ENCODE measurements at regions not wholly inside any gene's neighbourhood (a gene's known extent, or its start where the extent isn't known, plus 50 kb on each side); places are given as distances from the start of the nearest gene placed in this dataset.

- no peak for DNase-seq (ENCODE audit: low read depth)
- TF ChIP-seq POLR2A (IDR thresholded peaks at IDR 0.05; ENCODE audit: extremely low read depth, insufficient read length) (no peak), MYC (IDR thresholded peaks at IDR 0.05; ENCODE audit: low read depth, low read length) (no peak), CTCF (IDR thresholded peaks at IDR 0.05; ENCODE audit: low read depth, low read length) (no peak)
- TF ChIP-seq, protein P1, sequence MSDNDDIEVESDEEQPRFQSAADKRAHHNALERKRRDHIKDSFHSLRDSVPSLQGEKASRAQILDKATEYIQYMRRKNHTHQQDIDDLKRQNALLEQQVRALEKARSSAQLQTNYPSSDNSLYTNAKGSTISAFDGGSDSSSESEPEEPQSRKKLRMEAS (IDR thresholded peaks at IDR 0.05; ENCODE audit: low read depth, low read length): no peak
- H3K4me3 ChIP-seq (ENCODE audit: low read depth, low read length): no peak overlapping the region
Observed at GRCh38 chr16:35543486-35543885, 2084.1 kb downstream of the TP53TG3F start.

GRCh38 chr16:35552763-35553162 lies 2093.4 kb downstream of the TP53TG3F start:
- no peak overlapping the region for H3K4me3 ChIP-seq (ENCODE audit: low read depth, low read length)
- TF ChIP-seq CTCF (IDR thresholded peaks at IDR 0.05; ENCODE audit: low read depth, low read length) (no peak), POLR2A (IDR thresholded peaks at IDR 0.05; ENCODE audit: extremely low read depth, insufficient read length) (no peak), MYC (IDR thresholded peaks at IDR 0.05; ENCODE audit: low read depth, low read length) (no peak)
- TF ChIP-seq, protein P1 (IDR thresholded peaks at IDR 0.05; ENCODE audit: low read depth, low read length): no peak
- no peak for DNase-seq (ENCODE audit: low read depth)

DNA sequence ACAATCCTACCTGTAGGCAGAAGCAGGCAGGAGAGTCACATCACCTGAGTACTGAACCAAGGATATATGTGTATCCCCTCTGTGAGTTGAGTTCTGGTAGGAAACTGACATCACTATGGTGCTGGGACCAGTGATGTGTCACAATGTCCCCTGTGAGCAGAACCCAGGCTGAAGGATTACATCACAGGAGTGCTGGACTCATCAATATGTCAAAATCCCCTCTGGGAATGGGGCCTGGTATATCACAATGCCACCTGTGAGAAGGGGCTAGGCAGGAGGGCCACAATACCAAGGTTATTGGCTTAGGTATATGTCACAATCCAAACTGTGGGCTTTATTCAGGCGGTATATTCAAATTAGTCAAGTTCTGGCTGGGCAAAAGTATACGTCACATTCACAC lies 2098.3 kb downstream of the TP53TG3F start:
- TF ChIP-seq, protein P1 (IDR thresholded peaks at IDR 0.05; ENCODE audit: low read depth, low read length): no peak
- TF ChIP-seq POLR2A (IDR thresholded peaks at IDR 0.05; ENCODE audit: extremely low read depth, insufficient read length): no peak
- TF ChIP-seq CTCF (IDR thresholded peaks at IDR 0.05; ENCODE audit: low read depth, low read length): no peak
- no peak for TF ChIP-seq MYC (IDR thresholded peaks at IDR 0.05; ENCODE audit: low read depth, low read length)
- H3K4me3 ChIP-seq (ENCODE audit: low read depth, low read length): no peak overlapping the region
- DNase-seq (ENCODE audit: low read depth): no peak

GRCh38 chr16:35559911-35560636 lies 2100.7 kb downstream of the TP53TG3F start:
- TF ChIP-seq CTCF (IDR thresholded peaks at IDR 0.05; ENCODE audit: low read depth, low read length): peak; percentile 33
- TF ChIP-seq POLR2A (IDR thresholded peaks at IDR 0.05; ENCODE audit: extremely low read depth, insufficient read length): no peak
- TF ChIP-seq, protein P1 (IDR thresholded peaks at IDR 0.05; ENCODE audit: low read depth, low read length): no peak
- DNase-seq (ENCODE audit: low read depth): peak; percentile 28
- no peak overlapping the region for H3K4me3 ChIP-seq (ENCODE audit: low read depth, low read length)

DNA sequence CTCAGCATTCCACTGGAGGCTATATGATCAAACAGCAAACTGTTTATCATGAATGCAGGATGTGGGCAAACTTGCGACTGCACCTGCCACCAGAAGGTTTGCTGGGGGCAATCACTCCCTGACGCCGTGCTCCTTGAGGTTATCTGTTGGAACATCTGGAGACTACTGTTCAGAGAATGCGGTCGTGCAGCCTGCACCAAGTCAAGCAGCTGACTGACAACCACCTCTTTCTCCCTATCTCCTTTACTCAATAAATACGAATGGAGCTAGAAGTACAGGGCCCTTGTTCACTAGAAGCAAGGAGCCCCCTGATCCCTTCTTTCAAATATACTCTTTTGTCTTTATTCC lies 2101.2 kb downstream of the TP53TG3F start:
- H3K4me3 ChIP-seq (ENCODE audit: low read depth, low read length): no peak overlapping the region
- DNase-seq (ENCODE audit: low read depth): no peak
- TF ChIP-seq, protein P1 (IDR thresholded peaks at IDR 0.05; ENCODE audit: low read depth, low read length): no peak
- TF ChIP-seq CTCF (IDR thresholded peaks at IDR 0.05; ENCODE audit: low read depth, low read length) (no peak), POLR2A (IDR thresholded peaks at IDR 0.05; ENCODE audit: extremely low read depth, insufficient read length) (no peak), MYC (IDR thresholded peaks at IDR 0.05; ENCODE audit: low read depth, low read length) (no peak)

Measured in NB4 (cell line).